ENCODE measurements at regions not wholly inside any gene's neighbourhood (a gene's known extent, or its start where the extent isn't known, plus 50 kb on each side); places are given as distances from the start of the nearest gene placed in this dataset.

GRCh38 chr16:59385959-59386358, 651.8 kb upstream of the GOT2 start:
- DNase-seq (ENCODE audit: low read depth, low spot score) (no peak), ATAC-seq (no peak), FAIRE-seq (no peak)
- Histone ChIP-seq H3K79me2 (ENCODE audit: control insufficient read depth, insufficient read depth, low read length) (no peaks in the 10 kb centered on the region), H3K4me3 (no peak overlapping the region), H3K27ac (ENCODE audit: control insufficient read depth, insufficient read depth) (no peak overlapping the region), H3K27me3 (replicated peaks in 1 of 2; ENCODE audit: control insufficient read depth in 2 of 2, insufficient read depth in 2 of 2, low read length in 1 of 2) (no peaks in the 10 kb centered on the region), H3K9me3 (replicated peaks; ENCODE audit: control insufficient read depth, insufficient read depth, low read length) (no peaks in the 10 kb centered on the region), H3K36me3 (ENCODE audit: control insufficient read depth in 2 of 2, insufficient read depth in 2 of 2, low read length in 1 of 2) (no peaks in the 10 kb centered on the region), H3K9ac (ENCODE audit: control insufficient read depth, insufficient read depth, low read length) (no peak overlapping the region), H2AFZ (ENCODE audit: control insufficient read depth, low read depth, low read length) (no peak overlapping the region), H3K4me1 (ENCODE audit: control insufficient read depth, insufficient read depth, low read length) (no peaks in the 10 kb centered on the region), H3K4me2 (ENCODE audit: control insufficient read depth, insufficient read depth) (no peak overlapping the region), H4K20me1 (ENCODE audit: control insufficient read depth, insufficient read depth) (no peaks in the 10 kb centered on the region)
- intact Hi-C loops (cut with micrococcal nuclease; ENCODE audit: unreplicated experiment) = no loop called here
- ChIA-PET SMC1A (ENCODE audit: uncharacterized antibody, unreplicated experiment) (interaction anchor here (1.6 kb wide), 1 partner anchor 11 kb away, joined by 3 read pairs; no protein-coding TSS in a partner anchor), CTCF (no interaction called here), POLR2A (no interaction called here), RAD21 (ENCODE audit: unreplicated experiment) (no interaction called here)
- 0% methylated on average over 3 of the region's 3 CpGs for WGBS (ENCODE audit: insufficient coverage, insufficient replicate concordance, low lambda C conversion rate, missing lambda C conversion rate)
- no TSS peak for BruUV-seq (replicated peaks)
- TF ChIP-seq EED (IDR thresholded peaks at IDR 0.05; ENCODE audit: low read depth) (no peak), IRF4 (IDR thresholded peaks at IDR 0.05; ENCODE audit: low read depth, low read length) (no peak), IKZF1 (conservative IDR thresholded peaks at IDR 0.05) (no peak), RUNX3 (IDR thresholded peaks at IDR 0.05; ENCODE audit: low read length) (no peak), ASH2L (IDR thresholded peaks at IDR 0.05; ENCODE audit: borderline replicate concordance, low read depth) (no peak), TAF1 (IDR thresholded peaks at IDR 0.05; ENCODE audit: borderline replicate concordance, low read depth, low read length) (no peak), E2F8 (IDR thresholded peaks at IDR 0.05; ENCODE audit: low read depth, partially characterized antibody) (no peak), BCLAF1 (IDR thresholded peaks at IDR 0.05) (no peak), HDGF (IDR thresholded peaks at IDR 0.05) (no peak), EGR1 (IDR thresholded peaks at IDR 0.05; ENCODE audit: borderline replicate concordance in 1 of 2, low read depth in 2 of 2, low read length in 2 of 2) (no peak), POLR2A (IDR thresholded peaks at IDR 0.05; ENCODE audit: low read depth, low read length) (no peak), PML (IDR thresholded peaks at IDR 0.05; ENCODE audit: low read length) (no peak), MXI1 (IDR thresholded peaks at IDR 0.05; ENCODE audit: low read depth, low read length) (no peak), ZNF384 (IDR thresholded peaks at IDR 0.05; ENCODE audit: borderline replicate concordance, low read depth, low read length) (no peak)
- in situ Hi-C loops (cut with MboI) = no loop called here
